Heart right ventricle (tissue), 16 donors: ENCODE measurements at regions not wholly inside any gene's neighbourhood (a gene's known extent, or its start where the extent isn't known, plus 50 kb on each side); places are given as distances from the start of the nearest gene placed in this dataset.

ENCODE experiments used
- ATAC-seq, 8 donors: fragments of 200-7000 bp; cut with Tn5 transposase; one replicate each; pipeline ENCODE4 v1.9.1; 2020; ENCODE audit warnings: mild to moderate bottlenecking in 8 of 8, moderate library complexity in 8 of 8, moderate number of reproducible peaks in 1 of 8
- DNase-seq, 2 donors: peaks; one replicate each; pipeline ENCODE4 v3.0.0-alpha.2; 2020
- H3K27ac ChIP-seq, 10 donors: fragments of 200-600 bp; sonication (generic) in 2 of 10; one replicate each; pipeline versions ENCODE4 v1.5.0 to v1.8.0; 2020 to 2022; ENCODE audit warnings: mild to moderate bottlenecking in 3 of 10
- H3K27me3 ChIP-seq, 7 donors: fragments of 200-600 bp; one replicate each; pipeline ENCODE4 v1.8.0; 2021 to 2022; ENCODE audit warnings: mild to moderate bottlenecking in 2 of 7
- H3K36me3 ChIP-seq, 9 donors: fragments of 200-600 bp; sonication (generic) in 1 of 9; one replicate each; pipeline versions ENCODE4 v1.5.0 to v1.8.0; 2020 to 2022; ENCODE audit warnings: mild to moderate bottlenecking in 2 of 9
- H3K4me1 ChIP-seq, 9 donors: fragments of 200-600 bp; sonication (generic) in 1 of 9; one replicate each; pipeline versions ENCODE4 v1.5.0 to v1.8.0; 2020 to 2022; ENCODE audit warnings: mild to moderate bottlenecking in 4 of 9
- H3K4me3 ChIP-seq, 10 donors: fragments of 200-600 bp; sonication (generic) in 2 of 10; one replicate each; pipeline versions ENCODE4 v1.5.0 to v1.8.0; 2020 to 2022; ENCODE audit warnings: mild to moderate bottlenecking in 7 of 10, moderate library complexity in 2 of 10
- H3K9me3 ChIP-seq, 11 donors: fragments of 200-600 bp in 10 of 11; sonication (generic) in 2 of 11; one replicate each; pipeline versions ENCODE4 v1.5.0 to v1.8.0; 2013 to 2022; ENCODE audit warnings: mild to moderate bottlenecking in 2 of 11, control low read depth in 1 of 11, moderate library complexity in 1 of 11
- CTCF ChIP-seq, 9 donors: fragments of 200-600 bp; sonication (generic) in 2 of 9; IDR thresholded peaks; one replicate each; pipeline versions ENCODE4 v1.5.0 to v1.8.0; 2021 to 2022; ENCODE audit warnings: antibody characterized with exemption in 9 of 9, mild to moderate bottlenecking in 5 of 9, moderate library complexity in 1 of 9
- WGBS, 2 donors: extraction: QIAGEN DNeasy Blood & Tissue Kit; methylation state at CpG; one replicate each; pipeline ENCODE4 v1.1.7; 2013; ENCODE audit warnings: inconsistent platforms in 1 of 2; 5-methylcytosine and 5-hydroxymethylcytosine counted together
- intact Hi-C, 10 donors: fragments of 100-400 bp; cut with DNase I; formaldehyde crosslinking; loops; one replicate each; pipeline versions ENCODE4 v1.11.1 to v1.14.2; 2022
- donor health status: Arrhythmogenic right ventricular cardiomyopathy.
- donor health status: ischemic (EF 13 %, LVEDD 7.1; RV severe dilation, severe dysfunction).
- donor health status: healthy with polysubstance abuse.
- donor health status: DM: no; HTN: yes; CAD: no.
- donor health status: DM: no; HTN: no; CAD: no.
- donor health status: ischemic (EF 25% LVEDD 6.9; RV normal size, moderate dysfunction).
- donor health status: ischemic (EF 25% LVEDD 5.7; RV mildly dilated, moderate dysfunction).
- donor health status: healthy.
- donor health status: DM: yes; HTN: yes; CAD: no.
- donor health status: Ischemic cardiomyopathy.
- donor health status: ischemic (EF 35%, LVEDD 5.7; RV mildly dilated, moderate dysfunction).
- donor health status: nonischemic (EF 11% LVEDD 7.7; RV severe dilation, severe dysfunction).
- donor health status: DM: yes; HTN: yes; CAD: no.
- donor health status: PGD.
- donor health status: ischemic (EF 29% LVEDD 5.4; RV normal size, mild dysfunction).
- donor health status: nonischemic (EF 23%, LVEDD 6.1; RV moderate dilation, normal function).

DNA sequence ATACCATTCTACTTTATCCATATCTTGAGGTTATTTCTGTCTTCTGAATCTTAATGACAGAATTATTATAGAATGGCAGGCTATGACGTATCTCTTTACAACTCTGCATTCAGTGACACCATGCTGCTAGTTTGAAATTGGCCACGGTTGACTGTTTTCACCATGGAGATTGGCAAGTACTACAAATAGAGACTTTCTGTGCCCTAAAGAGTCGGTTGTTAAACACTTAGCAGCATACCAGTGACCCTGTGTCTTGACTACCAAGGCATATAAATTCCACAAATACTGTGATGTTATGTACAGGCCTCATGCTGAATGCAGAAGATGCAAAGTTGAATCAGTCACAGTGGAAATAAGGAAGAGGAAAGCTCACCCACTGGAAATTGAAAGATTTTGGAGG is 67.0 kb upstream of the CADPS start:
- no peak for TF ChIP-seq CTCF (IDR thresholded peaks at IDR 0.05)
- intact Hi-C loops = no loop called here
- Histone ChIP-seq H3K4me1 (no peaks in the 10 kb centered on the region), H3K27me3 (no peaks in the 10 kb centered on the region), H3K9me3 (peaks cover 0 to 14% (median 0%) of the 10 kb centered on the region in 11 donors), H3K4me3 (no peak overlapping the region), H3K27ac (no peak overlapping the region), H3K36me3 (no peaks in the 10 kb centered on the region)
- WGBS, 2 donors = 64 to 72% methylated on average over 3 of the region's 3 CpGs
- DNase-seq = no peak
- ATAC-seq = no peak

GRCh38 chr3:62942764-62943163 is 67.5 kb upstream of the CADPS start:
- Histone ChIP-seq H3K4me1 (no peaks in the 10 kb centered on the region), H3K27me3 (no peaks in the 10 kb centered on the region), H3K27ac (no peak overlapping the region), H3K9me3 (peaks cover 0 to 12% (median 0%) of the 10 kb centered on the region in 11 donors), H3K4me3 (no peak overlapping the region), H3K36me3 (no peaks in the 10 kb centered on the region)
- no peak for ATAC-seq
- intact Hi-C loops = no loop called here
- TF ChIP-seq CTCF (IDR thresholded peaks at IDR 0.05) = no peak
- DNase-seq = no peak

GRCh38 chr3:62948921-62949320 is 73.7 kb upstream of the CADPS start:
- no peaks in the 10 kb centered on the region for H3K9me3 ChIP-seq
- no peak for ATAC-seq
- no peak overlapping the region for H3K27ac ChIP-seq
- no peaks in the 10 kb centered on the region for H3K27me3 ChIP-seq
- no peak for TF ChIP-seq CTCF (IDR thresholded peaks at IDR 0.05)
- no peaks in the 10 kb centered on the region for H3K4me1 ChIP-seq
- H3K36me3 ChIP-seq = no peaks in the 10 kb centered on the region
- intact Hi-C loops = no loop called here
- DNase-seq = no peak
- 61 to 76% methylated on average over 4 of the region's 4 CpGs for WGBS, 2 donors
- no peak overlapping the region for H3K4me3 ChIP-seq

- no peak for ATAC-seq
- intact Hi-C loops = no loop called here
- 41 to 47% methylated on average over 4 of the region's 4 CpGs for WGBS, 2 donors
- H3K9me3 ChIP-seq = no peaks in the 10 kb centered on the region
- no peaks in the 10 kb centered on the region for H3K36me3 ChIP-seq
- TF ChIP-seq CTCF (IDR thresholded peaks at IDR 0.05) = no peak
- no peak for DNase-seq
- H3K4me1 ChIP-seq = no peaks in the 10 kb centered on the region
- H3K27ac ChIP-seq = no peak overlapping the region
- H3K27me3 ChIP-seq = no peaks in the 10 kb centered on the region
- H3K4me3 ChIP-seq = no peak overlapping the region
These were observed 75.0 kb upstream of the CADPS start for GRCh38 chr3:62950210-62950609.
